ENCODE measurements at regions not wholly inside any gene's neighbourhood (a gene's known extent, or its start where the extent isn't known, plus 50 kb on each side); places are given as distances from the start of the nearest gene placed in this dataset.

- H3K9ac ChIP-seq (ENCODE audit: insufficient read depth in 1 of 2, low read length in 2 of 2): no peak overlapping the region
- H3K9me3 ChIP-seq (ENCODE audit: control insufficient read depth in 4 of 4, insufficient read depth in 3 of 4, low read length in 3 of 4): no peaks in the 10 kb centered on the region
- peaks cover 0 to 20% (median 4%) of the 10 kb centered on the region in 5 donors for H3K4me1 ChIP-seq (ENCODE audit: control insufficient read depth in 5 of 5, insufficient read depth in 5 of 5, low read length in 5 of 5)
- H3K27me3 ChIP-seq (ENCODE audit: control insufficient read depth in 3 of 3, insufficient read depth in 3 of 3, low read length in 2 of 3): no peaks in the 10 kb centered on the region
- ATAC-seq (ENCODE audit: insufficient read depth, low FRiP score): no peak
- no peak overlapping the region for H3K27ac ChIP-seq (ENCODE audit: low read depth in 1 of 2, low read length in 1 of 2)
- no peak for TF ChIP-seq CTCF (IDR thresholded peaks at IDR 0.05; ENCODE audit: control extremely low read depth, extremely low read depth)
- H3K36me3 ChIP-seq (ENCODE audit: control insufficient read depth in 4 of 4, insufficient read depth in 4 of 4, low read length in 4 of 4): no peaks in the 10 kb centered on the region
- no peak overlapping the region for H3K4me3 ChIP-seq
- no peak for DNase-seq
These were observed 87.0 kb upstream of the ZNF280D start for GRCh38 chr15:56820333-56820732.

GRCh38 chr15:56817321-56818080 is 84.2 kb upstream of the ZNF280D start:
- H3K9ac ChIP-seq (ENCODE audit: insufficient read depth in 1 of 2, low read length in 2 of 2): no peak overlapping the region
- peaks cover 0 to 20% (median 4%) of the 10 kb centered on the region in 5 donors for H3K4me1 ChIP-seq (ENCODE audit: control insufficient read depth in 5 of 5, insufficient read depth in 5 of 5, low read length in 5 of 5)
- TF ChIP-seq CTCF (IDR thresholded peaks at IDR 0.05; ENCODE audit: control extremely low read depth, extremely low read depth): no peak
- H3K9me3 ChIP-seq (ENCODE audit: control insufficient read depth in 4 of 4, insufficient read depth in 3 of 4, low read length in 3 of 4): no peaks in the 10 kb centered on the region
- DNase-seq: peak; percentile 76 to 92 (median 89)
- ATAC-seq (ENCODE audit: insufficient read depth, low FRiP score): no peak
- H3K27ac ChIP-seq (ENCODE audit: low read depth in 1 of 2, low read length in 1 of 2): no peak overlapping the region
- no peaks in the 10 kb centered on the region for H3K36me3 ChIP-seq (ENCODE audit: control insufficient read depth in 4 of 4, insufficient read depth in 4 of 4, low read length in 4 of 4)
- H3K27me3 ChIP-seq (ENCODE audit: control insufficient read depth in 3 of 3, insufficient read depth in 3 of 3, low read length in 2 of 3): no peaks in the 10 kb centered on the region
- WGBS, 2 donors: 74 to 88% methylated on average over 1 of the region's 1 CpG
- no peak overlapping the region for H3K4me3 ChIP-seq

DNA sequence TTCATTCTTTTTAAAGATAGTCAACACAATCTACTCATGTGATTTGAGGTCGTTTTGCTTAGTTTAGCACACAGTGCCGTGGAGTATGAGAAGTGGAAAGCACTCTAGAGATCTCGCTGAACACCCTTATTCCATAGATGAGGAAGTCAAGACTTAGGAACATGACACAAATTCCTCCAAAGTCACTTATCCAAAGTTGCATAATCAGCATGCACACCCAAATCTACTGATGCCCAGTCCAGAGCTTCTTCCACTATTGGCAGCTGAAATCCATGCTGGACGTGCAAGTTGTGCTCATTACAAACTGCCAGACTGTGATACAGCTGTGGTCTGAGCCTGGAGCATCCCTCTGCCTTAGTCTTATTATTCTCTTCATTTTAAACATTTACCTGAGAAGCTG is 83.5 kb upstream of the ZNF280D start:
- no peak for TF ChIP-seq CTCF (IDR thresholded peaks at IDR 0.05; ENCODE audit: control extremely low read depth, extremely low read depth)
- WGBS, 2 donors: 70 to 89% methylated on average over 4 of the region's 4 CpGs
- Histone ChIP-seq H3K36me3 (ENCODE audit: control insufficient read depth in 4 of 4, insufficient read depth in 4 of 4, low read length in 4 of 4) (no peaks in the 10 kb centered on the region), H3K9me3 (ENCODE audit: control insufficient read depth in 4 of 4, insufficient read depth in 3 of 4, low read length in 3 of 4) (no peaks in the 10 kb centered on the region), H3K27me3 (ENCODE audit: control insufficient read depth in 3 of 3, insufficient read depth in 3 of 3, low read length in 2 of 3) (no peaks in the 10 kb centered on the region), H3K27ac (ENCODE audit: low read depth in 1 of 2, low read length in 1 of 2) (no peak overlapping the region), H3K9ac (ENCODE audit: insufficient read depth in 1 of 2, low read length in 2 of 2) (no peak overlapping the region), H3K4me1 (ENCODE audit: control insufficient read depth in 5 of 5, insufficient read depth in 5 of 5, low read length in 5 of 5) (peaks cover 0 to 13% (median 4%) of the 10 kb centered on the region in 5 donors), H3K4me3 (no peak overlapping the region)
- ATAC-seq (ENCODE audit: insufficient read depth, low FRiP score): no peak
- peak in 2 of 3 donors; percentile 45 for DNase-seq

GRCh38 chr15:56815247-56815646 is 81.9 kb upstream of the ZNF280D start:
- DNase-seq: no peak
- Histone ChIP-seq H3K27ac (ENCODE audit: low read depth in 1 of 2, low read length in 1 of 2) (no peak overlapping the region), H3K27me3 (ENCODE audit: control insufficient read depth in 3 of 3, insufficient read depth in 3 of 3, low read length in 2 of 3) (no peaks in the 10 kb centered on the region), H3K9ac (ENCODE audit: insufficient read depth in 1 of 2, low read length in 2 of 2) (no peak overlapping the region), H3K9me3 (ENCODE audit: control insufficient read depth in 4 of 4, insufficient read depth in 3 of 4, low read length in 3 of 4) (no peaks in the 10 kb centered on the region), H3K4me1 (ENCODE audit: control insufficient read depth in 5 of 5, insufficient read depth in 5 of 5, low read length in 5 of 5) (peaks cover 0 to 13% (median 4%) of the 10 kb centered on the region in 5 donors), H3K36me3 (ENCODE audit: control insufficient read depth in 4 of 4, insufficient read depth in 4 of 4, low read length in 4 of 4) (no peaks in the 10 kb centered on the region), H3K4me3 (no peak overlapping the region)
- no peak for TF ChIP-seq CTCF (IDR thresholded peaks at IDR 0.05; ENCODE audit: control extremely low read depth, extremely low read depth)
- ATAC-seq (ENCODE audit: insufficient read depth, low FRiP score): no peak
- 86 to 93% methylated on average over 12 of the region's 12 CpGs for WGBS, 2 donors

Measured in lung (tissue), 11 donors.